Psoas muscle (tissue), 7 donors: ENCODE measurements at regions not wholly inside any gene's neighbourhood (a gene's known extent, or its start where the extent isn't known, plus 50 kb on each side); places are given as distances from the start of the nearest gene placed in this dataset.

Experiments used
- ATAC-seq, 4 donors: fragments of 200-7000 bp; cut with Tn5 transposase; one replicate each; pipeline ENCODE4 v1.9.1; 2020; ENCODE audit warnings: moderate library complexity in 3 of 4, mild to moderate bottlenecking in 2 of 4
- DNase-seq, 2 donors: peaks; one replicate each; pipeline ENCODE4 v3.0.0-alpha.2; 2020
- H3K27ac ChIP-seq: fragments of 200-600 bp; one replicate; pipeline ENCODE4 v1.8.0; 2022
- H3K27me3 ChIP-seq, 3 donors: fragments of 200-600 bp in 1 of 3; one replicate each; pipeline versions ENCODE4 v1.6.1 to v1.8.0; 2013 to 2022; ENCODE audit warnings: low read length in 2 of 3, mild to moderate bottlenecking in 2 of 3, moderate library complexity in 1 of 3; ENCODE audit not compliant: insufficient read depth in 3 of 3
- H3K36me3 ChIP-seq, 2 donors: fragments of 200-600 bp in 1 of 2; one replicate each; pipeline versions ENCODE4 v1.6.1 to v1.8.0; 2013 to 2022; ENCODE audit warnings: low read depth in 1 of 2, mild to moderate bottlenecking in 1 of 2, moderate library complexity in 1 of 2; ENCODE audit not compliant: insufficient read depth in 1 of 2
- H3K4me1 ChIP-seq: fragments of 200-600 bp; one replicate; pipeline ENCODE4 v1.8.0; 2022
- H3K4me3 ChIP-seq: fragments of 200-600 bp; one replicate; pipeline ENCODE4 v1.8.0; 2022; ENCODE audit warnings: mild to moderate bottlenecking
- H3K9me3 ChIP-seq: fragments of 200-600 bp; one replicate; pipeline ENCODE4 v1.8.0; 2022
- WGBS, 3 donors: extraction: QIAGEN DNeasy Blood & Tissue Kit; methylation state at CpG; one replicate each; pipeline versions ENCODE4 v1.1.6 to v1.1.7; 2013; 5-methylcytosine and 5-hydroxymethylcytosine counted together
- intact Hi-C, 2 donors: fragments of 100-400 bp; cut with DNase I; formaldehyde crosslinking; loops; one replicate each; pipeline versions ENCODE4 v1.11.0 to v1.14.2; 2022
- TF ChIP-seq, protein P1 (sequence below): fragments of 200-600 bp; IDR thresholded peaks from one replicate; pipeline ENCODE4 v1.8.0; 2022; ENCODE audit warnings: antibody characterized with exemption
- donor health status: healthy with polysubstance abuse.
- donor health status: DM: no; HTN: no; CAD: no; lungs with moderate emphysema.
- donor health status: Bipolar disorder and iron deficiency.
- donor health status: healthy.
- donor health status: DM: yes; HTN: yes; CAD: no.
- donor health status: DM: no; HTN: no; CAD: no.
- donor health status: DM: yes; HTN: yes; CAD: no.

DNA sequence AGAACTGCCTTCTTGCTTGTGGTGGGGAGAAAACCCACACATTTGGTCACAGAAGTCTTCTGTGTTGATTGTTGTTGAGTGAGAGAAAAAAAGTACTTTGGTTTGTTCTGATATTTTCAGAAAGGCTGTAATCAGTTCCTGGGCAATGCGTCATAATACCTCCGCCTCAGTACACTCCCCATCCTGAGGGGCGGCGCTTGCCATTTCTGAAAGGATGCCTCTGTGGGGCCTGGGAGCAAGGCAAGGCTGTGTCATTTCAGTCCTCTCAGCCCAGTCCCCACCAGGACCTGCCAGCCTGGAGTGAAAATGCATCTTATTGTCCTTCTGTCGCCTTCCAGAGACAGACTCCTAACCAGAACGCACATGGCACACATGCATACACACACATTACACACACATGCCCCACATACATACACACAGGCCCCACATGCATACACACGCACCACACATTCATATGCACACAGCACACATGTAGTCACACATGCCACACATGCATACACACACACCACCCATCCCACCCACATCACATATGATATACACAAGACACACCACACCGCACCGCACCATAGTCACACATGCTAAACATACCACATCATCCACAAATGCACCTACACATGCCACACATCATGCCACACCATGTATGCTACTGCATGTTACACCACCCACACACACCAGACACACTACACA is 90.0 kb downstream of the CXCL12 start:
- no peak for DNase-seq
- Histone ChIP-seq H3K4me1 (peaks cover 7% of the 10 kb centered on the region), H3K9me3 (no peaks in the 10 kb centered on the region), H3K27ac (peak overlapping the region; percentile 18), H3K4me3 (no peak overlapping the region), H3K27me3 (peaks cover 0 to 5% (median 4%) of the 10 kb centered on the region in 3 donors), H3K36me3 (no peaks in the 10 kb centered on the region)
- TF ChIP-seq, protein P1, sequence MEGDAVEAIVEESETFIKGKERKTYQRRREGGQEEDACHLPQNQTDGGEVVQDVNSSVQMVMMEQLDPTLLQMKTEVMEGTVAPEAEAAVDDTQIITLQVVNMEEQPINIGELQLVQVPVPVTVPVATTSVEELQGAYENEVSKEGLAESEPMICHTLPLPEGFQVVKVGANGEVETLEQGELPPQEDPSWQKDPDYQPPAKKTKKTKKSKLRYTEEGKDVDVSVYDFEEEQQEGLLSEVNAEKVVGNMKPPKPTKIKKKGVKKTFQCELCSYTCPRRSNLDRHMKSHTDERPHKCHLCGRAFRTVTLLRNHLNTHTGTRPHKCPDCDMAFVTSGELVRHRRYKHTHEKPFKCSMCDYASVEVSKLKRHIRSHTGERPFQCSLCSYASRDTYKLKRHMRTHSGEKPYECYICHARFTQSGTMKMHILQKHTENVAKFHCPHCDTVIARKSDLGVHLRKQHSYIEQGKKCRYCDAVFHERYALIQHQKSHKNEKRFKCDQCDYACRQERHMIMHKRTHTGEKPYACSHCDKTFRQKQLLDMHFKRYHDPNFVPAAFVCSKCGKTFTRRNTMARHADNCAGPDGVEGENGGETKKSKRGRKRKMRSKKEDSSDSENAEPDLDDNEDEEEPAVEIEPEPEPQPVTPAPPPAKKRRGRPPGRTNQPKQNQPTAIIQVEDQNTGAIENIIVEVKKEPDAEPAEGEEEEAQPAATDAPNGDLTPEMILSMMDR, result no peak
- no peak for ATAC-seq
- intact Hi-C loops, result no loop called here
- 98 to 100% (median 99%) methylated on average over 9 of the region's 9 CpGs for WGBS, 3 donors

- Histone ChIP-seq H3K9me3 (no peaks in the 10 kb centered on the region), H3K36me3 (no peaks in the 10 kb centered on the region), H3K27ac (peak overlapping the region; percentile 73), H3K4me3 (peak overlapping the region; percentile 14), H3K27me3 (peaks cover 0 to 5% (median 4%) of the 10 kb centered on the region in 3 donors), H3K4me1 (peaks cover 7% of the 10 kb centered on the region)
- 49 to 67% (median 59%) methylated on average over 7 of the region's 7 CpGs for WGBS, 3 donors
- TF ChIP-seq, protein P1, result no peak
- peak; percentile 59 to 67 for DNase-seq
- intact Hi-C loops, result no loop called here
- ATAC-seq, result peak; percentile 75 to 85 (median 82)
These were observed 91.1 kb downstream of the CXCL12 start for GRCh38 chr10:44293842-44294241.

DNA sequence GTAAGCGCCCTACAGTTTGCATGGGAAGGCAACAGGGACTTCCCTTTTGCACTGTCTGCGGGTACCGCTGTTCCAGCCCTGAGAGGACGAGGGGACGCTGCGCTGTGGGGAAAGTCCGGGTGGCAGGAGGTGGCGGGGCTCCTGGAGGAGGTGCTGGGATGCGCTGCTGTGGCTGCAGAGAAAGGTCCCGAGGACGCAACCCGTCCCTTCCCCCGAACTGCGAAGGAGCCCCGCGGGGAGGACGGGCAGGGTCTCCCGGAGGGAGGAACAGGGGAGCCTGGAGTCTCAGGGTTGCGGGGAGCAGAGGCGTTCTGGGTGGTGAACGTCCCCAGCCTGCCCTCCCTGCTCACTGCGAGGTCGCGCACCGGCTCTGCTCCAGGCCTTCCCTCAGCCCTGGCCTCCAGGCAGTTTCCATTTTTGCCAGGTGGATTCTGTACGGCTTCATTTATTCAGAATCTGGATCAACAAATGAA is 91.6 kb downstream of the CXCL12 start:
- 62 to 68% (median 63%) methylated on average over 19 to 26 of the region's 26 CpGs for WGBS, 3 donors
- peaks cover 7% of the 10 kb centered on the region for H3K4me1 ChIP-seq

DNA sequence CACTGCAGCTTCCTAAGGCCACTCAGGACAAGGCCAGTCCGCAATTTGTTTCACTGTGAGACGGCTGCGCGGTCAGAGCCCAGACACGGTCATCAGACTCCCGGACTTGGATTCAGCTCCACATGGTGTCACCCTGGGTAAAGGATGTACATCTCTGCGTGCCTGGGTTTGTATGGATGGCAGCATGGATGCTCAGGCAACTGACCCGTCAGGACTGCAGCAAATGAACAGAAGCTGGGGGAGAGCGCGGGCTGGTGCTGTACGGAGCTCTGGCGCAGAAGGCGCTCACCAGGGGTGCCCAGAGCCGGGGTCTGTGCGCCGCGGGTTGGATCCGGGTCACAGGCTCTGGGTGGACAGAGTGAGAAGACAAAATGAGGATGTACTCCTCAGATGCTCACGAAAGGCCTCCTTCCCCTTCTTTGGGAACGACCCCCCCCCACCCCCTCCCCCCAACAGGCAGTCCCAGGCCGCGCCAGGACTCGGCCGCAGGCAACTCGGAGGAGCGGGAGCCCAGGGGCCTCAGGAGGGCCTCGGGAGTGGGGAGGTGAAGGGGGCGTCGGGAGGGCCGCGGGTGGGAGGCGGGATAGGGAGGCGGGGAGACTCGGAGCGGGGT is 92.4 kb downstream of the CXCL12 start:
- TF ChIP-seq, protein P1, result no peak
- ATAC-seq (no peak), DNase-seq (no peak)
- no peaks in the 10 kb centered on the region for H3K36me3 ChIP-seq
- H3K27ac ChIP-seq, result no peak overlapping the region
- no peaks in the 10 kb centered on the region for H3K9me3 ChIP-seq
- 67 to 78% (median 76%) methylated on average over 21 to 35 of the region's 35 CpGs for WGBS, 3 donors
- H3K4me1 ChIP-seq, result peaks cover 7% of the 10 kb centered on the region
- no peak overlapping the region for H3K4me3 ChIP-seq
- H3K27me3 ChIP-seq, result peaks cover 0 to 5% (median 4%) of the 10 kb centered on the region in 3 donors
- intact Hi-C loops, result no loop called here

More for the DNA sequence above, 91.6 kb downstream of the CXCL12 start:
- Histone ChIP-seq H3K9me3 (no peaks in the 10 kb centered on the region), H3K4me3 (peak overlapping the region; percentile 14), H3K36me3 (no peaks in the 10 kb centered on the region), H3K27ac (peak overlapping the region; percentile 73), H3K27me3 (peaks cover 0 to 5% (median 4%) of the 10 kb centered on the region in 3 donors)
- intact Hi-C loops, result no loop called here
- peak in 1 of 2 donors; percentile 48 for DNase-seq
- peak in 3 of 4 donors; percentile 37 to 52 (median 50) for ATAC-seq
- TF ChIP-seq, protein P1, result no peak
